HG02798 (cell line): ENCODE measurements at regions not wholly inside any gene's neighbourhood (a gene's known extent, or its start where the extent isn't known, plus 50 kb on each side); places are given as distances from the start of the nearest gene placed in this dataset.
A peak's percentile ranks its signal among the peaks of the same experiment; 100 is the strongest.

Experiments used
- ATAC-seq: cut with Tn5 transposase; IDR thresholded peaks from one replicate; pipeline ENCODE4 v1.9.1; 2021; ENCODE audit warnings: mild to moderate bottlenecking; ENCODE audit not compliant: unreplicated experiment, poor library complexity

GRCh38 chr5:107294669-107295068 is 376.1 kb downstream of the EFNA5 start:
- ATAC-seq = no peak

DNA sequence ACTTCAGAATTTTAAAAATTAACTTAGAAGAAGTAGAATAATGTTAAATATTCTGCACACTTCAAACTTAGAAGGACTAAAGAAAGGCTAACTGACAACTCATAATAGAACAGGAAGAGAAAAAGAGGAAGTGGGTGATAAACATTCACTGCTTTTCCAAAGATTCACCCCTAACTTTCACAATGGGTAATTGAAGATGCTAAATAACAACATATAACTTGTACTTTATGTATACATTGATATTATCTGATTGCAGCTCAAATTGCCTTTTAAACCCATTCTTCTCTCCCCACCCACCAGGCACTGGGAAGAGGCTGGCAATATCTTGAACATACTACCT is 376.6 kb downstream of the EFNA5 start:
- ATAC-seq = peak; percentile 54

DNA sequence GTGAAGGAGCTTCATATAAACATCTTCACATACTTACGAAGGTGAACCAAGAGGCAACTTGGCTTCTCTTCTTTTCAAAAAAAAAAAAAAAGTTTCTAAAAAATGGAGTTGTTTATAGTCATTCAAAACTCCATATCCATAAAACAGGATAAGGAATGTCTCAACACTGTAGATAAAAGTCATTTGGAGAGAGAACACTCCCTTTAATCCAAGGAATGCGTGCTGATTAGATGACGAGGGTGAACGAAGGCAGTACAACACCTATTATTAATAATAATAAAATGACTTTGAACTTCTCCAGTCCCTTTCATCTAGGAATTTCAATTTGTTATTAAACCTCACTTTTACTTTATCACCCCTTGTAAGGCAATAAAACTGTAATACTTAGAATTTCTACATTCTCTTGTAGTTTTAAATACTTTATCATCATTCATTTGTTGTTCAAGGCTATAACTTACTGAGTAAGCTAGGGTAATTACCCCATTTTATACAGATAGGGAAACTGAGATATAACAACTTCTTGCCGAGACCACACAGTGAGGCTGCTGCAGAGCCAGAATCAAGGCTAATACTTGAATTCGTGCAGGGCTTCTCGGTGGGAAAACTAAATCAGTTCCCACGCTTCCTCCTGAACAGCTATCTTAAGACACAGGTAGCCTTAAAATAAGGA is 377.1 kb downstream of the EFNA5 start:
- peak; percentile 4 for ATAC-seq

DNA sequence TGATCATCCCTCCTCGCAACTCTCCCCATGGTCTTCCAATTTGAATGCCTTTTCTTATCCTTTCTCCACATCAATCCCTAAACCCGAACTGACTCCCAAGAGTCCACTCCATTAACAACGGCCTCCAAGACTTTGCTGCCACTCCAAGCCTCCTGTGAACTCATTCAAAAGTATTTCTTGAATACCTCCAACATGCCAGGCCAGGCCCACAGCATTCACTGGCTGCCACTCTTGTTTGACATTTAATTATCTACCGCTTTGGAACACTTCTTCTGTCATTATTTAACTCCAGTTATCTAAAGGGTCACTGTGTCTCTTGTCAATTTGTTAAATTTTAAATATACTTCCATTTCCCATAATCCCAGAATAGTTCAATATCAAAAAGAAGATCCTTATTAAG is 378.9 kb downstream of the EFNA5 start:
- ATAC-seq = no peak

DNA sequence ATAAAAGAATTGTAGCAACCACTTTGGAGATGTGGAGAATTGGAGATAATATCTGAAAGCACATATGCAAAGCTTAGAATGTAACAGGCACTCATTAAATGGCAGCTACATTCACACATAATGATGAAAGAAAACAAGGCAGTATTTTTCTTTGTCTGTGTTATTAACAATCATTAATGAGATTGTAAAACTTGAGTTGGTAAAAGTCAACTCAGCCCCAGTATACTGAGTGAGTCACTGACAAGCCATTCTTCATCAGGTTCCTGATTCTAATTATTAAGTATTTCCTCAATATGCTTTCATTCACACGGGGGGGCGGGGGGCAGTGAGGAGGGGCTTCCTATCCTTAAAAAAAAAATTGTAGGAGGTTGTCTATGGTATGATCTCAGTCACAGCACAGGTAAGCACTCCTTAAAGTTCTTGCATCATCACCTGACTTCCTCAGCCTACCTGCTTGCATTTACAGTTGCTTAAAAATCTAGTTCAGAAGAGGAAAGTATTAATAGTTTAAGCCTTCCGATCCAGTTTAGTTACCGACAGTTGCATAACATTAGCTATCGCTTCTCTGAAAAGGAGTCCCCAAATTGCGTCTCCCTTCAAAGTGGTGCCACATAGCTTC is 379.8 kb downstream of the EFNA5 start:
- no peak for ATAC-seq

- peak; percentile 92 for ATAC-seq
Observed at GRCh38 chr5:107289030-107289714, 381.6 kb downstream of the EFNA5 start.

GRCh38 chr5:107286447-107287098 is 384.2 kb downstream of the EFNA5 start:
- no peak for ATAC-seq

- ATAC-seq = peak; percentile 34
Observed at GRCh38 chr5:107285772-107286171, 385.0 kb downstream of the EFNA5 start.

DNA sequence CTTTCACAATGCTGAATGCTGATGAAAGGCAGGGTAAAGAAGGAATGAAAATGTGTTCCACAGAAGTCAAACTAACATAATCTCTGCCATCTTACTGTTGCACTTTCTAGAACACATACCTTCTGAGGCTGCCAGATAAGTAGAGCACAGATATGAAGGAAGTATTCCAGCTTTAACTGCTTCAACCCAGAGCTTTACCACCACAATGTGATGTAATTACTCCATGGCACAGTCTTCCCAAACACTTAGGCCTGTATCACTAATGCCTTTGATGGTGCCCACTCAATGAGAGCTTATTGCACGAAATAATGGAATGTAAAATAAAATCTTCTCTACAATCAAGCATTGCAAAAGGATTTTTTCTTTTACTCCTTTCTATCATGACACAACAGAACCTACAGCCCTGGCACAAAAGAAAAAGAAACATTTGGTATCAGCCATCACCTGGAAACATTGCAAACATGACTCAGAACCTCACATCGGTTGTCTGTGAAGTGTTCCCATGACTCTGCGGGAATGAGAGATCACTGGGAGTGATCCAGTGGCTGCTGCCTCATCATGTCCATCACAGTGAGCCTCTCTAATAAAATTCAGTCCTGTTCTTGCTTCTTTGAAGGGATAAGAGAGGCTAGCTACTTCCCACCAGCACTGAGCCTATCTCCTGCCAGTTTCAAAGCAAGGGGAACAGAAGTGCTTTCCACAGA is 385.8 kb downstream of the EFNA5 start:
- ATAC-seq = no peak

DNA sequence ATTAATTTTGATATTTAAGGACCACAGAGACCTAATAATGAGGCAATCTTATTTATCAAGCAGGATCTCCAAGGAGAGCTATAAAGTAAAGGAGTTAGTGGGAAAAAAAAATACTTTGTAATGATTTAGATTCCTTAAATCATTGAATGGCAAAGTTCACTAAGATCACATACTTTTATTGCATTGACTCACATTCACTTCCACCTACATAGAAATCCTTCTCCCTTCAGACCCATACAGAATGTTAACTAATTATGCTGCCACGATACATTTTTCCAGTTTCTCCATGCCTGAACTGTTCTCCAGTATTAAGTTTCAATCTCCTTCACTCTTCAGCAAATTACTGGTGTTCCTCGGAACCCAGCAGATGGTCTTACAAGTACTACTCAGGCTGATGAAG is 388.7 kb downstream of the EFNA5 start:
- no peak for ATAC-seq

GRCh38 chr5:107278774-107279173 is 392.0 kb downstream of the EFNA5 start:
- no peak for ATAC-seq

DNA sequence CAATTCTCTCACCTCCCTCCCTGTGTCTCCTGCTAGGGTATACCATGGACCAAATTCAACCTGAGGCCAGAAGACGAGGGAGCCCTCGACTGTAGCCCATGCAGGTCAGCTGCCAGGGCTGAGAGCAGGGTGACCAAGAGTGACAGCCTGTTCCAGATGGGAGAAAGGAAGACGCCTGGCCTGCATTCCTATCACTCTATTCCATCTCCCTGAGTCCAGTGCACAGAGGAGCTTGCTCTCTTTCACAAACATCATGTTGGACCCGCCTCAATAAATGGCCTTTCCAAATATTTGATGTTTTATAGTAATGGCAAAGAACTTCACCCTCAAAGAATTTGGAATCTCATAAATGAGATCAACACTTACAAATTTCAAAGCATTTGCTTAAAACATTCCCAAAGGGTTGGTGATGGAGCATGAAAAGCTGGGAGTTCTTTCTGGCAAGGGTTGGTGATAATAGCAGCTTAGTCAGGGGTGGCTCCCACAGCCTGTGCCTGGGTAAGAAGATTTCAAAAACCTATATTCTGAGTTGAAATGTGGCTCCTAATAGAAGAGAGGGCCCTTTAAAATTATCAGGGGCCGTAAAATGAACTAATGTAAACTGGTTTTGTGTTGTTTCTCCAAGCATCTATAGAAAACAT is 393.1 kb downstream of the EFNA5 start:
- ATAC-seq = no peak

DNA sequence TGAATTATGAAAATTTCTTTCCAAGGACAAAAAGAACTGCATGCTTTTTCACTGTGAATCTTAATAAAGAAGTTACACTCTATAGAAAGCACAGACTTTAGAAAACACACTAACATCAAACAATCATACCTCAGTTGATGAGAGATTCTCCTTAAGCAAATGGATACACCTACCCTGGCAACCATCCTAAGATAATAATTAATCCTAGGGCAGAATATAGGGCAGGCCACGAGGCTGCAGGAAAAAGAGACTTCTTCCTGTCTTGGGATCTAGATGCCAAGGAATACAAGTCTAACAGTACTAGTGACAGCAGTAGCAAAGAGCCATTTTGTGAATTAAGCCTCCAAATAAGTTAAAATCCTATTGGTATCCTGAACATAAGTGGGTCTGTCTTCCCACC is 395.4 kb downstream of the EFNA5 start:
- ATAC-seq = no peak

GRCh38 chr5:107274571-107274970 is 396.2 kb downstream of the EFNA5 start:
- ATAC-seq = no peak

DNA sequence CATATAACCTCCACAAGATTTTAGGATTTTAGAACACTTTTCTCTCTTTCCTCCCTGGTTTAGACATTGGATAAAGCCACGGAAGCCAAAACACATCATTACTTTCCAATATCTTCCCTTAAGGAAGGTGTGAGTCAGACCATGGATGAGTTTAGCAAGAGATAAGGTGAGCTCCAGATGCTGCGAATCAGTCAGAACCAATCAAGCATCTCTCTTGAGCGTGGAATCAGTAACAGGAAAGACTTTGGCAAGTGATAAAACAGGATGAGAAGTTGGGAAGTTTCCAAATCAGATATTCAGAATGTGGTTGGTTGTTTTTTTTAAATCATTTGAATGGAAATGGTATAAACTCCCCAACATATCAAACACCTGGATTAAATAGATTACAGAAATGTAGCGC is 397.8 kb downstream of the EFNA5 start:
- no peak for ATAC-seq

- ATAC-seq = no peak
Observed at GRCh38 chr5:107272509-107272908, 398.2 kb downstream of the EFNA5 start.

DNA sequence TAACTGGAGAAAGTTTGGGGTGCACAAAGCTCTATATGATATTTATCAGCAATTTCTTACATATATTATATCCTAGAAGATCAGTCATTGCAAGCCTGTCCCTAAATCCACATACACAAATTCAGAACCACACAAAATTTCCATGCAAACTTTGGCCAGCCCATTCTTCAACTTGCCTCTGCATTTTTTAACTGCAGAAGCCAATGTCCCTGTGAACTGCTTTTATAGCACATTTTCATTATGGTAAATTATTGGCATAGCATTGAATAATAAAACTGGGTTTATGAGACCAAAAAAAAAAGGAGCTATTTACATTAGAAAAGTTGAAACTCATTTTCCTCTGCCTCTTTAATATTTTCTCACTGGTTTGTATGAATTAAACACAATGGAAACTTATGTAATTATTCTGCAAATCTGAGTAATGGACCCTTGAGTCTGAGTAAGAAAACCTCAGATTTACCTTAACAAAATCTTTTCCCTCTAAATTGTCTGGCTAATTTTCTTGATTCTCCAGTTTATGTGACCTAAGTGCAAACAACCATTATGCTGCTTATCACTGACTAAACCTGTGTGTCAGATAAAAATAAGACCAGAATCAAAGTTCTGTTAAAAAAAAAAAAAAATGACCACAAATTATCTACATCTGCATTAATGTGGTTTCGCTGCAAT is 398.9 kb downstream of the EFNA5 start:
- ATAC-seq = no peak

DNA sequence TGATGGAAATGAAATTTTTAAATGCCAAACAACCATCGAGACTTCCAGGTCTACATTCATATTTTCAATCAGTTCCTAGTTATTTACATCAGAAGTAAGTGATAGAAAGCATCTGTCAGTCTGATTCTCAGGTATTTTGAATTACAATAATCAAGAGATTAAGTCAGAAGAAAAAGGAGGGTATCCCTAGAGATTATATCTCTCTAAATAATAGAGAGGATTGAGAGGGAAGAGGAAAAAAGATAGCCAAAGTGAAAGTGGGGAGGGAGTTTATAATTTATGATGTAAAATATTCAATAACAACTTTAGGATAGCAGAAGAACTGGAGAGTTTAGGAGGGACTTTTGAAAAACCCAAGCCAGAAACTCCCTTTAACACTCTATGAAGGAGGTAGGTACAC is 400.2 kb downstream of the EFNA5 start:
- ATAC-seq = no peak

- no peak for ATAC-seq
Observed at GRCh38 chr5:107269678-107270077, 401.1 kb downstream of the EFNA5 start.

DNA sequence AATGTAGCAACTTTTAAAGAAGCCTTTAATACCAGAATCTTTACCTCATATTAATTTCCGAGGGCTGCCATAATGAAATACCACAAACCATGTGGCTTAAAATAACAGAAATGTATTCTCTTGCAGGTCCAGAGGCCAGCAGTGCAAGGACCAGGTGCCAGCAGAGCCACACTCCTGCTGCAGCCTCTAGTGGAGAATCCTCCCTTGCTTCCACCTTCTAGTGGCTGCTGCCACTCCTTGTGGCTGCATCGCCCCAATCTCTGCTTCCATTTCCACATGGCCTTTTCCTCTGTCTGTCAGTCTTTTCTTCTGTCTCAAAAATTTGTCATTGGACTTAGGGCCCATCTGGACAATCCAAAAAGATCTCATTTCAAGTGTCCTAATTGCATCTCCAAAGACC is 401.5 kb downstream of the EFNA5 start:
- ATAC-seq = no peak
